ENCODE measurements at regions not wholly inside any gene's neighbourhood (a gene's known extent, or its start where the extent isn't known, plus 50 kb on each side); places are given as distances from the start of the nearest gene placed in this dataset.

- no peak for TF ChIP-seq ZNF24 (IDR thresholded peaks at IDR 0.05)
- TF ChIP-seq U2AF1 (optimal IDR thresholded peaks at IDR 0.05; ENCODE audit: low read depth, low read length), result no peak
- TF ChIP-seq, protein P1, sequence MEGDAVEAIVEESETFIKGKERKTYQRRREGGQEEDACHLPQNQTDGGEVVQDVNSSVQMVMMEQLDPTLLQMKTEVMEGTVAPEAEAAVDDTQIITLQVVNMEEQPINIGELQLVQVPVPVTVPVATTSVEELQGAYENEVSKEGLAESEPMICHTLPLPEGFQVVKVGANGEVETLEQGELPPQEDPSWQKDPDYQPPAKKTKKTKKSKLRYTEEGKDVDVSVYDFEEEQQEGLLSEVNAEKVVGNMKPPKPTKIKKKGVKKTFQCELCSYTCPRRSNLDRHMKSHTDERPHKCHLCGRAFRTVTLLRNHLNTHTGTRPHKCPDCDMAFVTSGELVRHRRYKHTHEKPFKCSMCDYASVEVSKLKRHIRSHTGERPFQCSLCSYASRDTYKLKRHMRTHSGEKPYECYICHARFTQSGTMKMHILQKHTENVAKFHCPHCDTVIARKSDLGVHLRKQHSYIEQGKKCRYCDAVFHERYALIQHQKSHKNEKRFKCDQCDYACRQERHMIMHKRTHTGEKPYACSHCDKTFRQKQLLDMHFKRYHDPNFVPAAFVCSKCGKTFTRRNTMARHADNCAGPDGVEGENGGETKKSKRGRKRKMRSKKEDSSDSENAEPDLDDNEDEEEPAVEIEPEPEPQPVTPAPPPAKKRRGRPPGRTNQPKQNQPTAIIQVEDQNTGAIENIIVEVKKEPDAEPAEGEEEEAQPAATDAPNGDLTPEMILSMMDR (IDR thresholded peaks at IDR 0.05 in 2 of 3, conservative IDR thresholded peaks at IDR 0.05 in 1 of 3; ENCODE audit: insufficient read depth in 2 of 3, low read depth in 1 of 3, low read length in 3 of 3), result no peak
- no peak for TF ChIP-seq EGR1 (conservative IDR thresholded peaks at IDR 0.05)
- TF ChIP-seq FOS (IDR thresholded peaks at IDR 0.05; ENCODE audit: extremely low read depth, insufficient read length), result no peak
- no peak for TF ChIP-seq CBFA2T2 (conservative IDR thresholded peaks at IDR 0.05)
- no peak for TF ChIP-seq ZNF175 (CRISPR knock-in tag; IDR thresholded peaks at IDR 0.05; ENCODE audit: low read depth)
- no peak for TF ChIP-seq TAF1 (IDR thresholded peaks at IDR 0.05; ENCODE audit: control insufficient read depth, extremely low read depth, insufficient read depth, low read length, severe bottlenecking)
- TF ChIP-seq HCFC1 (IDR thresholded peaks at IDR 0.05; ENCODE audit: low read depth, low read length), result no peak
- TF ChIP-seq POLR2AphosphoS5 (IDR thresholded peaks at IDR 0.05; ENCODE audit: control insufficient read depth, insufficient read depth, low read depth, low read length), result no peak
- no peak for TF ChIP-seq ATF1 (CRISPR knock-in tag; IDR thresholded peaks at IDR 0.05)
- no peak for TF ChIP-seq ATF1 (tag; IDR thresholded peaks at IDR 0.05)
- TF ChIP-seq, protein P2, sequence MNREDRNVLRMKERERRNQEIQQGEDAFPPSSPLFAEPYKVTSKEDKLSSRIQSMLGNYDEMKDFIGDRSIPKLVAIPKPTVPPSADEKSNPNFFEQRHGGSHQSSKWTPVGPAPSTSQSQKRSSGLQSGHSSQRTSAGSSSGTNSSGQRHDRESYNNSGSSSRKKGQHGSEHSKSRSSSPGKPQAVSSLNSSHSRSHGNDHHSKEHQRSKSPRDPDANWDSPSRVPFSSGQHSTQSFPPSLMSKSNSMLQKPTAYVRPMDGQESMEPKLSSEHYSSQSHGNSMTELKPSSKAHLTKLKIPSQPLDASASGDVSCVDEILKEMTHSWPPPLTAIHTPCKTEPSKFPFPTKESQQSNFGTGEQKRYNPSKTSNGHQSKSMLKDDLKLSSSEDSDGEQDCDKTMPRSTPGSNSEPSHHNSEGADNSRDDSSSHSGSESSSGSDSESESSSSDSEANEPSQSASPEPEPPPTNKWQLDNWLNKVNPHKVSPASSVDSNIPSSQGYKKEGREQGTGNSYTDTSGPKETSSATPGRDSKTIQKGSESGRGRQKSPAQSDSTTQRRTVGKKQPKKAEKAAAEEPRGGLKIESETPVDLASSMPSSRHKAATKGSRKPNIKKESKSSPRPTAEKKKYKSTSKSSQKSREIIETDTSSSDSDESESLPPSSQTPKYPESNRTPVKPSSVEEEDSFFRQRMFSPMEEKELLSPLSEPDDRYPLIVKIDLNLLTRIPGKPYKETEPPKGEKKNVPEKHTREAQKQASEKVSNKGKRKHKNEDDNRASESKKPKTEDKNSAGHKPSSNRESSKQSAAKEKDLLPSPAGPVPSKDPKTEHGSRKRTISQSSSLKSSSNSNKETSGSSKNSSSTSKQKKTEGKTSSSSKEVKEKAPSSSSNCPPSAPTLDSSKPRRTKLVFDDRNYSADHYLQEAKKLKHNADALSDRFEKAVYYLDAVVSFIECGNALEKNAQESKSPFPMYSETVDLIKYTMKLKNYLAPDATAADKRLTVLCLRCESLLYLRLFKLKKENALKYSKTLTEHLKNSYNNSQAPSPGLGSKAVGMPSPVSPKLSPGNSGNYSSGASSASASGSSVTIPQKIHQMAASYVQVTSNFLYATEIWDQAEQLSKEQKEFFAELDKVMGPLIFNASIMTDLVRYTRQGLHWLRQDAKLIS (CRISPR knock-in tag; IDR thresholded peaks at IDR 0.05), result no peak
- no peak for TF ChIP-seq EZH2 (IDR thresholded peaks at IDR 0.05; ENCODE audit: borderline replicate concordance, low read depth, low read length)
These were observed 641.8 kb downstream of the TLE4 start for GRCh38 chr9:80213613-80214012.
